Gastrocnemius medialis (tissue), 4 donors: ENCODE measurements at regions not wholly inside any gene's neighbourhood (a gene's known extent, or its start where the extent isn't known, plus 50 kb on each side); places are given as distances from the start of the nearest gene placed in this dataset.
"Not testable (repeated sequence)": the region's sequence is repeated elsewhere in the genome, so short reads cannot be mapped to it uniquely, and the experiment has no call there.

Experiments used
- ATAC-seq, 2 donors: fragments of 150-250 bp; one replicate each; pipeline ENCODE4 v1.9.1; 2016
- DNase-seq, 2 donors: peaks; one replicate each; pipeline ENCODE4 v3.0.0-alpha.2; 2019
- H3K27ac ChIP-seq, 4 donors: fragments of 200-600 bp; sonication (generic); 1 replicate in 1 of 4; 2 replicates in 3 of 4; pipeline ENCODE4 v1.5.1; 2016 to 2018; ENCODE audit warnings: mild to moderate bottlenecking in 2 of 4, moderate library complexity in 1 of 4
- H3K27me3 ChIP-seq, 3 donors: fragments of 200-600 bp; sonication (generic) in 2 of 3; 1 replicate in 1 of 3; 2 replicates in 2 of 3; pipeline versions ENCODE4 v1.5.1 to v1.6.0; 2016 to 2019; ENCODE audit warnings: mild to moderate bottlenecking in 1 of 3, moderate library complexity in 1 of 3
- H3K36me3 ChIP-seq, 2 donors: fragments of 200-600 bp; sonication (generic) in 1 of 2; one replicate each; pipeline ENCODE4 v1.5.1; 2017 to 2018
- H3K4me1 ChIP-seq, 2 donors: fragments of 200-600 bp; sonication (generic) in 1 of 2; one replicate each; pipeline ENCODE4 v1.5.1; 2016 to 2017; ENCODE audit warnings: mild to moderate bottlenecking in 2 of 2
- H3K4me3 ChIP-seq, 4 donors: fragments of 200-600 bp; sonication (generic) in 3 of 4; 1 replicate in 1 of 4; 2 replicates in 3 of 4; pipeline ENCODE4 v1.5.1; 2016 to 2019; ENCODE audit warnings: mild to moderate bottlenecking in 2 of 4
- H3K9me3 ChIP-seq, 3 donors: fragments of 200-600 bp; sonication (generic) in 2 of 3; 1 replicate in 1 of 3; 2 replicates in 2 of 3; pipeline ENCODE4 v1.5.1; 2016 to 2019
- in situ Hi-C, 4 donors: fragments of 200-750 bp; cut with MboI; loops; one replicate each; pipeline versions ENCODE4 v1.15.0 to v1.8.0; 2017; ENCODE audit warnings: low sequenced_read_pairs in 4 of 4
- intact Hi-C: fragments of 100-400 bp; cut with DNase I; formaldehyde crosslinking; loops from one replicate; pipeline ENCODE4 v1.15.1; 2023; ENCODE audit warnings: low total_unique reads
- TF ChIP-seq, protein P1 (sequence below), 5 experiments: fragments of 450-650 bp in 3 of 5; fragments of 200-600 bp in 2 of 5; sonication (generic) in 2 of 5; IDR thresholded peaks in 4 of 5; conservative IDR thresholded peaks in 1 of 5; 1 replicate in 4 of 5; 2 replicates in 1 of 5; pipeline ENCODE4 v1.5.1; 2016 to 2019; ENCODE audit warnings: antibody characterized with exemption in 5 of 5, mild to moderate bottlenecking in 3 of 5, moderate library complexity in 3 of 5

DNA sequence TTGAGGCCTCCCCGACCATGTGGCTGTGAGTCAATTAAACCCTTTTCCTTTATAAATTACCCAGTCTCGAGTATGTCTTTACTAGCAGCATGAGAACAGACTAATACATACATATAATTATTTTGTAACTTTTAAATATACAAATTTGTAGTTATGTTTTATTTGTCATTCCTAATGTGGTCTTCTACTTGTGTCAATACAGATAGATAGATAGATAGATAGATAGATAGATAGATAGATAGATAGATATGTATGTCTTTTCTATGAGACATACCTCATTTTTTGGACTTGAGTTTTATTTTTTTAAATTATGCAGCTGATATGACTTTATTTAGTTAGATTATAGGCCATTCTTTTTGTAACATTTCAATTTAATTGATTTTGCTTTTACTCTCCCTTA, 316.0 kb upstream of the TGIF2LY start:
- intact Hi-C loops, H3K4me1 ChIP-seq, H3K36me3 ChIP-seq, DNase-seq, H3K27ac ChIP-seq, H3K27me3 ChIP-seq, ATAC-seq, H3K9me3 ChIP-seq, H3K4me3 ChIP-seq, in situ Hi-C loops: not testable (repeated sequence)

DNA sequence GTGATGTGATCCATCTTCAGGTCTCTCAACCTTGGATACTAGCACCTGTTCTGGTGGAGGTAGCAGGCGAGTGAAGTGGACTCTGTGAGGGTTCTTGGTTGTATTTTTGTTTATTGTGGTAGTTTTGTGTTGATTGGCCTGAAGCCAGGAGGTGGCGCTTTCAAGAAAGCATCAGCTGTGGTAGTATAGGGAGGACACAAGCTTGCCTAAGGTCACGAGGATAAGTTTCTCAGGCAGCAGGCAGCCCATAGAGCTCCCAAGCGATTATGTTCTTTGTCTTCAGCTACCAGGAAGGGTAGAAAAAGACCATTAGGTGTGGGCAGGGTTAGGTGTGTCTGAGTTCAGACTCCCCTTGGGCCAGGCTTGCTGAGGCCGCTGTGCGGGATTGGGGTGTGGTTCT, 290.8 kb upstream of the TGIF2LY start:
- H3K4me3 ChIP-seq, H3K27ac ChIP-seq, ATAC-seq, in situ Hi-C loops, H3K36me3 ChIP-seq, H3K9me3 ChIP-seq, intact Hi-C loops, DNase-seq, H3K27me3 ChIP-seq, H3K4me1 ChIP-seq: not testable (repeated sequence)

DNA sequence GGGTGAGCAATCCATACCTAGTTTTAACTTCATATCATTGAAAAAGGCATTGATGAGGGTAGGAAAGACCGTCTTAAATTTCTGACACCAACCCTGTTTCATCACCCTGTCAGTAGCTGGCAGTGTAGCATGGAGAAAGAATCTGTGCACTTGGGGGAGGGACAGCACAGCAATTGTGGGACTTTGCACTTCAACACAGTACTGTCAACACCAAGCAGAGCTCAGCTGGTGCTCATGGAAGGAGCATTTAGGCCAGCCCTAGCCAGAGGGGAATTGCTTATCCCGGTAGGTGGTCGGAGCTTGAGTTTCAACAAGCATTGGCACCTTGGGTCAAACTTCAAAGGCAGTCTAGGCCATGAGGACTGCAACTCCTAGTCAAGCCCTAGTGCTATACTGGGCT, 281.6 kb upstream of the TGIF2LY start:
- intact Hi-C loops, H3K4me3 ChIP-seq, H3K27me3 ChIP-seq, H3K27ac ChIP-seq, H3K36me3 ChIP-seq, in situ Hi-C loops, DNase-seq, ATAC-seq, H3K4me1 ChIP-seq, H3K9me3 ChIP-seq: not testable (repeated sequence)

DNA sequence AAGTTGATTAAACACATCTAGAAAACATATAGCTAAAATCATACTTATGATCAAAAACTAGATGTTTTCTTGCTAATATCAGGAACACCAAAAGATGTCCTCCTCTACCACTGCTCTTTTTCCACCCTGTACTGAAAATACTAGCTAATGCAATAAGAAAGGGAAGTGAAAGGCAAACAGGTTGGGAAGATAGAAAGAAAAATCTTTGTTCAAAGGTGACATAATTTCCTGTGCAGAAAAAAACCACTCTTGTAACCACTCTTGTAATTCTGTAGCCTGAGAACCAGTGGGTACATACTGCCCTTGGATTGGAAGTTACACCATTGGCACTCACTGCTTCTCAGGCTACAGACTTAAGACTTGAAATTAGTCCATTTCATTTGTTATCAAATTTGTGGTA, 258.9 kb upstream of the TGIF2LY start:
- DNase-seq, intact Hi-C loops, in situ Hi-C loops: not testable (repeated sequence)

DNA sequence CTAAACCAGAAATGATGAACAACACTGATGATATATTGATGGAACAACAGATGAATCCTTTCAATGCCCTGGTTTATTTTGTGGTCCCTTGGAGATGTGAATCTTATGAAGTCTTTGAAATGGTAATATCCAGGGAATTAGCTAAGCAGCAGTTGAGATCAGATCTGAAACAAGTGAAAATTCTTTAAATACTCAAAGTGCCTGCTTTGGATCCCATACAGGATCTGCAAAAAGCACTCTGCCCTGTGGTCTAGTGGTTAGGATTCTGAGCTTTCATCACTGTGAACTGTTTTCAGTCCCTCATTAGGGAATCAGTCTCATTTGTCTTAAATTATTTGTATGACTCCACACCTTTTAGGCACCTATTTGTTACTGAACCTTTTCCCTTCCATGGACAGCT, 211.3 kb upstream of the TGIF2LY start:
- in situ Hi-C loops, ATAC-seq, H3K4me1 ChIP-seq, H3K4me3 ChIP-seq, H3K27me3 ChIP-seq, H3K36me3 ChIP-seq, intact Hi-C loops, DNase-seq, H3K9me3 ChIP-seq, H3K27ac ChIP-seq: not testable (repeated sequence)

More for the DNA sequence above, 258.9 kb upstream of the TGIF2LY start:
- H3K9me3 ChIP-seq, H3K27me3 ChIP-seq, H3K27ac ChIP-seq, H3K4me3 ChIP-seq, H3K36me3 ChIP-seq, H3K4me1 ChIP-seq, ATAC-seq: not testable (repeated sequence)

DNA sequence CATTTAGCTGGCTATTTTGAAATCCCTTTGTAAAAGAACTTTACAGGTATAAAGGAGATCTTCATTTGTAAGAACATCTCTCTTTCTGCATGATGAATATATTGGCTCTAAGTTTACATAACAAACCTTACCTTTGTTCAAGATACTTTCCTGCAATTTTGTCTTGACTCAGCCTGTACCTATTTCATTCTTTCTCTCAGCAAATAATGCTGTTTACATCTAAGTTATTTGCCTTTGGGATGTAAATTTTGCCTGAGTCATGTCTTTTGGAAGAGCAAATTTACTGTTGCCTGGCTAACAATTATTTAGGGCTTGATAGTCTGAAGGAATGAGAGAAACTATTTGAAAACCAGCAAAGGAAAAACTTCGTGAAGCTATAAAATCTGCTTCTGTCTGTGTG, 210.4 kb upstream of the TGIF2LY start:
- in situ Hi-C loops, H3K4me3 ChIP-seq, H3K27ac ChIP-seq, ATAC-seq, H3K27me3 ChIP-seq, H3K9me3 ChIP-seq, intact Hi-C loops, H3K4me1 ChIP-seq, H3K36me3 ChIP-seq, DNase-seq: not testable (repeated sequence)

DNA sequence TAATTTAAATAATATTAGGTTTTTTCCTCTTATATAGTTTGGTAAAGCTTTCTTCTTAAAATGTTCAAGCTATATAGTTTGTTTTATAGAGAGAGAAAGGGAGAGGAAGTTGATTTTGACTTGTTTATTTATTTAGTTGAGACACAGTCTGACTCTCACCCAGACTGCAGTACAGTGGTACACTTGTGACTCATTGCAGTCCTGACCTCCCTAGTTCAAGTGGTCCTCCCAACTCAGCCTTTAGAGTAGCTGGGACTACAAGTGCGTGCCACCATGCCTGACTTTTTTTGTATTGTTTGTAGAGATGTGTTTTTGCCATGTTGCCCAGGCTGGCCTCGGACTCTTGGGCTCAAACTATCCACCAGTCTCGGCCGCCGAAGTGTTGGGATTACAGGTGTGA, 187.4 kb upstream of the TGIF2LY start:
- H3K4me1 ChIP-seq, H3K4me3 ChIP-seq, H3K36me3 ChIP-seq, DNase-seq, intact Hi-C loops, H3K9me3 ChIP-seq, H3K27ac ChIP-seq, in situ Hi-C loops, H3K27me3 ChIP-seq, ATAC-seq: not testable (repeated sequence)

DNA sequence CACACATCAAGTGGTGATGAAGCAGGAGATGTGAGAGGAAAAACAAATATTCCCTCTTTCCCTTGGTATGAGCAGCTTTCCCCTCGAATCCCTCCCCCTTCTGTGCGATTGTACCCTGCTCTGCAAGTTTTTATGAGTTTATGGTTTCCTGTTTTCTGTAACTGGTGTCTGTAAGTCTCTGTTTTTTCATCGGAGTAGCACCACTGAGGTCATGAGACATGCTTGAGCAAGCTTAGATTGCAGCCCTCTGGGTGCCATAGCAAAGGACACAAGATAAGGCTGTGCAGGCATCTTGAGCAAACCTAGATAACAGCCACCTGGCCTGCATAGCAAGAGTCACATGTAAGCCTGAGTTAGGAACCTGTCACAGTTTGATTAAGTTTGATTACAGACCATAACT, 174.6 kb upstream of the TGIF2LY start:
- in situ Hi-C loops, H3K36me3 ChIP-seq, H3K27me3 ChIP-seq, H3K4me3 ChIP-seq, intact Hi-C loops, H3K4me1 ChIP-seq, ATAC-seq, H3K27ac ChIP-seq, DNase-seq, H3K9me3 ChIP-seq: not testable (repeated sequence)

DNA sequence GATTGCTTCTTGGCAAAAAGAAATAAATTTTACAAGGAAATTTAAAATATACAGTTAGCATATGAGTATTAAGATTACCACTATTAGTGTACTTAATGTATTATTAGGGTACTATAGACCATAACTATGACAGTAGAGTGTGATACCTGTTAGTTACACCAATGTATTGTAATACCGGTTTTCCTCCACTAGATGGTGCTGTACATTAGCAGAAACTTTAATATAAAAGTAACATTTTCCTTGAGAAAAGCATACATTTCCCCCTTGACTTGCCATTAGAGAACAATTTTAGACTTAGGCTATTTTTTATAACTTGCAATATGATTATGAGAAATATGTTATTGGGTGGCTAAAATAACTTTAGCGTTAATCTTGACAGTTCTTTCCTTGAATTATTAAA, 173.3 kb upstream of the TGIF2LY start:
- ATAC-seq, intact Hi-C loops, DNase-seq, in situ Hi-C loops, H3K36me3 ChIP-seq, H3K4me3 ChIP-seq, H3K4me1 ChIP-seq, H3K9me3 ChIP-seq, H3K27me3 ChIP-seq, H3K27ac ChIP-seq: not testable (repeated sequence)
- TF ChIP-seq, protein P1, sequence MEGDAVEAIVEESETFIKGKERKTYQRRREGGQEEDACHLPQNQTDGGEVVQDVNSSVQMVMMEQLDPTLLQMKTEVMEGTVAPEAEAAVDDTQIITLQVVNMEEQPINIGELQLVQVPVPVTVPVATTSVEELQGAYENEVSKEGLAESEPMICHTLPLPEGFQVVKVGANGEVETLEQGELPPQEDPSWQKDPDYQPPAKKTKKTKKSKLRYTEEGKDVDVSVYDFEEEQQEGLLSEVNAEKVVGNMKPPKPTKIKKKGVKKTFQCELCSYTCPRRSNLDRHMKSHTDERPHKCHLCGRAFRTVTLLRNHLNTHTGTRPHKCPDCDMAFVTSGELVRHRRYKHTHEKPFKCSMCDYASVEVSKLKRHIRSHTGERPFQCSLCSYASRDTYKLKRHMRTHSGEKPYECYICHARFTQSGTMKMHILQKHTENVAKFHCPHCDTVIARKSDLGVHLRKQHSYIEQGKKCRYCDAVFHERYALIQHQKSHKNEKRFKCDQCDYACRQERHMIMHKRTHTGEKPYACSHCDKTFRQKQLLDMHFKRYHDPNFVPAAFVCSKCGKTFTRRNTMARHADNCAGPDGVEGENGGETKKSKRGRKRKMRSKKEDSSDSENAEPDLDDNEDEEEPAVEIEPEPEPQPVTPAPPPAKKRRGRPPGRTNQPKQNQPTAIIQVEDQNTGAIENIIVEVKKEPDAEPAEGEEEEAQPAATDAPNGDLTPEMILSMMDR (IDR thresholded peaks at IDR 0.05 in 4 of 5, conservative IDR thresholded peaks at IDR 0.05 in 1 of 5), result peak in 1 of 5 experiments; percentile 42

DNA sequence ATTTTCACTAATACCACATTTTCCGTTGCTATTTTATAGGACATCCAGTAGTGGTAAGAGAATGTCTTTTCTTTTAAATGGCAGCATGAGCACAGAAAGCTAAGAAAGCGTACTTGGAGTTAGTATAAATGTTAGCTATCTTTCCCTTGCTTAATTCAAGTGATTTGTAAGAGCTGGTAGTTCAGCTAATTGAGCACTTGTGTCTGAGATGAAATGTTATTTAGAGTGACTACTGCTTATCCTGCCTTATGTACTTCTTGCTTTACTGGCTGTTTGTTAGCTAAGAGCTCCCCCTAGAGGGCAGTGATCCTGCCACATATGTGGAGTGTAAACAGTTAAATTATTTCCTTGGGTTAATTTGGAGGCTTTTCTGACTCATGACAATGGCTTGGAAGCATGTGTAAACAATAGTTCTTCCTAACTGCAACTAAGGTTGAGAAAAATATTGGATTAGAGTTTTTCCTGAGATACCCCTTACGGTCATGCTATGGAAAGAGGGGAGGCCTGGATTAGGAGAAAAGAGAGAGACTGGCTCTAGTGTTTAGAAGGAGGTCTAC, 171.9 kb upstream of the TGIF2LY start:
- H3K4me3 ChIP-seq, ATAC-seq, in situ Hi-C loops, intact Hi-C loops, DNase-seq, H3K4me1 ChIP-seq, H3K9me3 ChIP-seq, H3K27ac ChIP-seq, H3K27me3 ChIP-seq, H3K36me3 ChIP-seq: not testable (repeated sequence)

DNA sequence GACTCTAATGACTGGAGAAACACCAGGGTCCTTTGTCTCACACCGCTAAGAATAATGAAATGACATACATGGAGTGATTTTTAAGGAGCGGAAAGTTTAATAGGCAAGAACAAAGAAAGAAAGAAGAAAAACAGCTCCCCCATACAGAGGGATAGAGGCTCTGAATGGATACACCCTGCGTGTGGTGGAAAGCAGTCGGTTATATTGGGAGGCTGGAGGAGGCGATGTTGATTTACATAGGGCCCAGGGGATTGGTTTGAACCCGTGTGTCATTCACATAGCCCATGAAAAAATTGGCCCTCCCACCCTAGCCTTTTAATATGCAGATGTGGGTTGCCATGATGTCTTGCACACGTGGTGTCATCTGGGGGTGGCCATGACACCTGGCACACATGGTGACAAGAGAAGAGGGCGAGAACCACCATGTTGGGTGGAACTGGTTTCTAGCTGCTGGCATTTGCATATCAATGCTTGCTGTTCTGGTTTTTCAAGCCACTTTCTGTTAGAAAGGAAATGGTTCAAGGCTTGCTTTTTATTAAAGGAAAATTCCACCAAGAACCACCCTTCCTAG, 168.5 kb upstream of the TGIF2LY start:
- in situ Hi-C loops, intact Hi-C loops, H3K36me3 ChIP-seq, H3K27me3 ChIP-seq, H3K9me3 ChIP-seq, H3K27ac ChIP-seq, H3K4me1 ChIP-seq, DNase-seq, H3K4me3 ChIP-seq, ATAC-seq: not testable (repeated sequence)
